ENCODE measurements at regions not wholly inside any gene's neighbourhood (a gene's known extent, or its start where the extent isn't known, plus 50 kb on each side); places are given as distances from the start of the nearest gene placed in this dataset.

GRCh38 chr18:41034413-41034812 lies 920.6 kb upstream of the PIK3C3 start:
- Histone ChIP-seq H3F3A (ENCODE audit: insufficient read depth, low read length) (no peaks in the 10 kb centered on the region), H2AFZ (ENCODE audit: low read length) (no peak overlapping the region), H3K27me3 (ENCODE audit: insufficient read depth, low read length) (no peaks in the 10 kb centered on the region), H3K4me3 (ENCODE audit: low read depth, low read length, poor library complexity, severe bottlenecking) (no peak overlapping the region), H3K9me3 (ENCODE audit: low read length) (no peaks in the 10 kb centered on the region), H3K9ac (ENCODE audit: low read length) (no peak overlapping the region), H3K9me2 (ENCODE audit: low read depth, low read length) (no peaks in the 10 kb centered on the region), H3K36me3 (ENCODE audit: insufficient read depth, low read length) (no peaks in the 10 kb centered on the region), H3K4me1 (ENCODE audit: insufficient read depth, low read length, severe bottlenecking) (no peaks in the 10 kb centered on the region), H3K27ac (ENCODE audit: low read depth, low read length, poor library complexity, severe bottlenecking) (no peak overlapping the region), H3K4me2 (ENCODE audit: low read length) (no peak overlapping the region), H4K20me1 (ENCODE audit: insufficient read depth, low read length) (no peaks in the 10 kb centered on the region), H3K79me2 (ENCODE audit: insufficient read depth, low read length) (no peaks in the 10 kb centered on the region)
- TF ChIP-seq CTCF (IDR thresholded peaks at IDR 0.05; ENCODE audit: low read length), result no peak
- no peak for TF ChIP-seq EZH2 (IDR thresholded peaks at IDR 0.05; ENCODE audit: borderline replicate concordance, low read length)

GRCh38 chr18:41025666-41026065 lies 929.4 kb upstream of the PIK3C3 start:
- TF ChIP-seq CTCF (IDR thresholded peaks at IDR 0.05; ENCODE audit: low read length), result no peak
- TF ChIP-seq EZH2 (IDR thresholded peaks at IDR 0.05; ENCODE audit: borderline replicate concordance, low read length), result no peak
- H3K9me3 ChIP-seq (ENCODE audit: low read length), result no peaks in the 10 kb centered on the region
- no peaks in the 10 kb centered on the region for H3K27me3 ChIP-seq (ENCODE audit: insufficient read depth, low read length)
- no peaks in the 10 kb centered on the region for H4K20me1 ChIP-seq (ENCODE audit: insufficient read depth, low read length)
- H3K79me2 ChIP-seq (ENCODE audit: insufficient read depth, low read length), result no peaks in the 10 kb centered on the region
- no peak overlapping the region for H3K9ac ChIP-seq (ENCODE audit: low read length)
- H2AFZ ChIP-seq (ENCODE audit: low read length), result no peak overlapping the region
- no peak overlapping the region for H3K4me2 ChIP-seq (ENCODE audit: low read length)
- H3K4me1 ChIP-seq (ENCODE audit: insufficient read depth, low read length, severe bottlenecking), result no peaks in the 10 kb centered on the region
- H3F3A ChIP-seq (ENCODE audit: insufficient read depth, low read length), result no peaks in the 10 kb centered on the region
- H3K4me3 ChIP-seq (ENCODE audit: low read depth, low read length, poor library complexity, severe bottlenecking), result no peak overlapping the region
- H3K9me2 ChIP-seq (ENCODE audit: low read depth, low read length), result no peaks in the 10 kb centered on the region
- no peaks in the 10 kb centered on the region for H3K36me3 ChIP-seq (ENCODE audit: insufficient read depth, low read length)
- H3K27ac ChIP-seq (ENCODE audit: low read depth, low read length, poor library complexity, severe bottlenecking), result no peak overlapping the region

GRCh38 chr18:41024792-41025191 lies 930.2 kb upstream of the PIK3C3 start:
- TF ChIP-seq EZH2 (IDR thresholded peaks at IDR 0.05; ENCODE audit: borderline replicate concordance, low read length) (no peak), CTCF (IDR thresholded peaks at IDR 0.05; ENCODE audit: low read length) (no peak)
- Histone ChIP-seq H3K27ac (ENCODE audit: low read depth, low read length, poor library complexity, severe bottlenecking) (no peak overlapping the region), H3K9ac (ENCODE audit: low read length) (no peak overlapping the region)

More at GRCh38 chr18:41024792-41025191, 930.2 kb upstream of the PIK3C3 start:
- Histone ChIP-seq H3K9me3 (ENCODE audit: low read length) (no peaks in the 10 kb centered on the region), H3K79me2 (ENCODE audit: insufficient read depth, low read length) (no peaks in the 10 kb centered on the region), H3K9me2 (ENCODE audit: low read depth, low read length) (no peaks in the 10 kb centered on the region), H3K4me3 (ENCODE audit: low read depth, low read length, poor library complexity, severe bottlenecking) (no peak overlapping the region), H2AFZ (ENCODE audit: low read length) (no peak overlapping the region), H3K4me1 (ENCODE audit: insufficient read depth, low read length, severe bottlenecking) (no peaks in the 10 kb centered on the region), H3K4me2 (ENCODE audit: low read length) (no peak overlapping the region), H4K20me1 (ENCODE audit: insufficient read depth, low read length) (no peaks in the 10 kb centered on the region), H3K36me3 (ENCODE audit: insufficient read depth, low read length) (no peaks in the 10 kb centered on the region), H3F3A (ENCODE audit: insufficient read depth, low read length) (no peaks in the 10 kb centered on the region), H3K27me3 (ENCODE audit: insufficient read depth, low read length) (no peaks in the 10 kb centered on the region)
